ENCODE measurements at regions not wholly inside any gene's neighbourhood (a gene's known extent, or its start where the extent isn't known, plus 50 kb on each side); places are given as distances from the start of the nearest gene placed in this dataset.

- no peaks in the 10 kb centered on the region for H3K4me1 ChIP-seq (ENCODE audit: control insufficient read depth in 2 of 3, insufficient read depth in 2 of 3, low read depth in 1 of 3, low read length in 3 of 3)
- no peak for FAIRE-seq
Observed at GRCh38 chr6:66964216-66964615, 1257.2 kb upstream of the EYS start.

GRCh38 chr6:66962082-66962481 is 1255.1 kb upstream of the EYS start:
- DNase-seq, result no peak
- H3K9ac ChIP-seq (ENCODE audit: low read length in 3 of 3), result no peak overlapping the region
- H3K4me3 ChIP-seq (ENCODE audit: low read length in 3 of 3), result no peak overlapping the region
- no peaks in the 10 kb centered on the region for H3K9me3 ChIP-seq (ENCODE audit: control insufficient read depth in 2 of 3, insufficient read depth in 1 of 3, low read length in 3 of 3)
- no peak overlapping the region for H3K27ac ChIP-seq (ENCODE audit: low read depth in 2 of 2, low read length in 2 of 2)
- H3K27me3 ChIP-seq (ENCODE audit: control insufficient read depth, insufficient read depth, low read length), result no peaks in the 10 kb centered on the region
- no peaks in the 10 kb centered on the region for H3K36me3 ChIP-seq (ENCODE audit: control insufficient read depth in 2 of 3, insufficient read depth in 3 of 3, low read length in 3 of 3)
- H3K4me1 ChIP-seq (ENCODE audit: control insufficient read depth in 2 of 3, insufficient read depth in 2 of 3, low read depth in 1 of 3, low read length in 3 of 3), result no peaks in the 10 kb centered on the region
- TF ChIP-seq CTCF (IDR thresholded peaks at IDR 0.05; ENCODE audit: borderline replicate concordance, extremely low read depth, insufficient read depth), result no peak
- intact Hi-C loops (cut with DNase I), result no loop called here
- FAIRE-seq, result no peak

More at GRCh38 chr6:66964216-66964615, 1257.2 kb upstream of the EYS start:
- no peaks in the 10 kb centered on the region for H3K9me3 ChIP-seq (ENCODE audit: control insufficient read depth in 2 of 3, insufficient read depth in 1 of 3, low read length in 3 of 3)
- no peak for TF ChIP-seq CTCF (IDR thresholded peaks at IDR 0.05; ENCODE audit: borderline replicate concordance, extremely low read depth, insufficient read depth)
- no peak overlapping the region for H3K9ac ChIP-seq (ENCODE audit: low read length in 3 of 3)
- intact Hi-C loops (cut with DNase I), result no loop called here
- no peaks in the 10 kb centered on the region for H3K36me3 ChIP-seq (ENCODE audit: control insufficient read depth in 2 of 3, insufficient read depth in 3 of 3, low read length in 3 of 3)
- no peak overlapping the region for H3K4me3 ChIP-seq (ENCODE audit: low read length in 3 of 3)
- no peak overlapping the region for H3K27ac ChIP-seq (ENCODE audit: low read depth in 2 of 2, low read length in 2 of 2)
- no peaks in the 10 kb centered on the region for H3K27me3 ChIP-seq (ENCODE audit: control insufficient read depth, insufficient read depth, low read length)
- DNase-seq, result no peak

- H3K4me1 ChIP-seq (ENCODE audit: control insufficient read depth in 2 of 3, insufficient read depth in 2 of 3, low read depth in 1 of 3, low read length in 3 of 3), result no peaks in the 10 kb centered on the region
- H3K27ac ChIP-seq (ENCODE audit: low read depth in 2 of 2, low read length in 2 of 2), result no peak overlapping the region
- H3K9ac ChIP-seq (ENCODE audit: low read length in 3 of 3), result no peak overlapping the region
- no peaks in the 10 kb centered on the region for H3K27me3 ChIP-seq (ENCODE audit: control insufficient read depth, insufficient read depth, low read length)
- DNase-seq, result no peak
- no peak overlapping the region for H3K4me3 ChIP-seq (ENCODE audit: low read length in 3 of 3)
- H3K9me3 ChIP-seq (ENCODE audit: control insufficient read depth in 2 of 3, insufficient read depth in 1 of 3, low read length in 3 of 3), result no peaks in the 10 kb centered on the region
- intact Hi-C loops (cut with DNase I), result no loop called here
- TF ChIP-seq CTCF (IDR thresholded peaks at IDR 0.05; ENCODE audit: borderline replicate concordance, extremely low read depth, insufficient read depth), result no peak
- FAIRE-seq, result no peak
- no peaks in the 10 kb centered on the region for H3K36me3 ChIP-seq (ENCODE audit: control insufficient read depth in 2 of 3, insufficient read depth in 3 of 3, low read length in 3 of 3)
Observed at GRCh38 chr6:66961191-66961590, 1254.2 kb upstream of the EYS start.

- intact Hi-C loops (cut with DNase I), result no loop called here
- H3K9ac ChIP-seq (ENCODE audit: low read length in 3 of 3), result no peak overlapping the region
- H3K27me3 ChIP-seq (ENCODE audit: control insufficient read depth, insufficient read depth, low read length), result no peaks in the 10 kb centered on the region
- TF ChIP-seq CTCF (IDR thresholded peaks at IDR 0.05; ENCODE audit: borderline replicate concordance, extremely low read depth, insufficient read depth), result no peak
- no peak for DNase-seq
- H3K36me3 ChIP-seq (ENCODE audit: control insufficient read depth in 2 of 3, insufficient read depth in 3 of 3, low read length in 3 of 3), result no peaks in the 10 kb centered on the region
- no peaks in the 10 kb centered on the region for H3K4me1 ChIP-seq (ENCODE audit: control insufficient read depth in 2 of 3, insufficient read depth in 2 of 3, low read depth in 1 of 3, low read length in 3 of 3)
- H3K4me3 ChIP-seq (ENCODE audit: low read length in 3 of 3), result no peak overlapping the region
- H3K27ac ChIP-seq (ENCODE audit: low read depth in 2 of 2, low read length in 2 of 2), result no peak overlapping the region
- no peak for FAIRE-seq
- no peaks in the 10 kb centered on the region for H3K9me3 ChIP-seq (ENCODE audit: control insufficient read depth in 2 of 3, insufficient read depth in 1 of 3, low read length in 3 of 3)
Observed at GRCh38 chr6:66949191-66949661, 1242.2 kb upstream of the EYS start.
